ENCODE measurements at regions not wholly inside any gene's neighbourhood (a gene's known extent, or its start where the extent isn't known, plus 50 kb on each side); places are given as distances from the start of the nearest gene placed in this dataset.

DNA sequence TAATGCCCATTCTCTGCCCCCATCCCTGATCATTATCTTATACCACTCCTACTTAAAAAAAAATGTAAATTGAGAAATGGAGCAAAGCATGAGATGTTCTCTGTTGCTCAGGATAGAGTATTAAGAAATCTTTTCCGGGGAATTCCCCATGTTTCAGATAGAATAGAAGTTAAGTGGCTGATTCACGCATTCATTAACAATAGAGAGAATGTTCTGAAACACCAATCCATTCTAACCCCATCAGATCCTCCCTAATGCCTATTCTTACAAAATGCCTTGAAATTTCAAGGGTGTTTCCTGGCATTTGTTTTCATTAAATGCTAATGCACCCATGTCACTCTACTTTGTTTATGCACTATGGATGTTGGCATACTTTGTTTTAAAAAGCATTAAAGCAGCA, 101.1 kb downstream of the AREG start:
- TF ChIP-seq CTCF (IDR thresholded peaks at IDR 0.05) (no peak), POLR2A (IDR thresholded peaks at IDR 0.05) (no peak)
